Neural progenitor cell (in vitro differentiated cells): ENCODE measurements at regions not wholly inside any gene's neighbourhood (a gene's known extent, or its start where the extent isn't known, plus 50 kb on each side); places are given as distances from the start of the nearest gene placed in this dataset.

Source experiments
- CTCF ChIP-seq: fragments of 200-600 bp; sonication (generic); IDR thresholded peaks from 2 replicates; pipeline ENCODE4 v1.5.1; 2017; ENCODE audit warnings: antibody characterized with exemption, mild to moderate bottlenecking
- EZH2 ChIP-seq: fragments of 200-600 bp; sonication (generic); IDR thresholded peaks from 2 replicates; pipeline ENCODE4 v1.6.1; 2017; ENCODE audit warnings: antibody characterized with exemption, mild to moderate bottlenecking, moderate library complexity
- EZH2phosphoT487 ChIP-seq: fragments of 200-600 bp; sonication (generic); IDR thresholded peaks from 2 replicates; pipeline ENCODE4 v1.6.1; 2017; ENCODE audit warnings: antibody characterized with exemption

DNA sequence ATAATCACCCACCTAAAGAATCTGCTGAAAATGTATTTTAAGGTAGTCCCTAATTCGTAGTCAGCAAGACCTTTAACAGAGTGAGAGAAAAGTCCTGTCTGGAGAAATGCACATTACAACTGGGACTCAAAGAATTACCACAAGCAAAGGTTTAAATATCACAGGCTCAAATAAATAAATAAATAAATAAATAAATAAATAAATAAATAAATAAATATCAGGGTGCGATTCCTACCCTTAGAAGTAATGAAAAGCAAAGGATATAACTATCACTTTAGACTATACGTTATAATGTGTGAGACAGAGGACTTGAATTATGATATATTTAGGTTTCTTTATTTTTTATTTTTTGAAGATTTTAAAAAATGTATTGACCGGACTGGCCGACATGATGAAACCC lies 522.5 kb upstream of the ATXN7L3B start:
- TF ChIP-seq CTCF (no peak), EZH2 (no peak), EZH2phosphoT487 (no peak)
